Endothelial cell of umbilical vein (primary cell): ENCODE measurements at regions not wholly inside any gene's neighbourhood (a gene's known extent, or its start where the extent isn't known, plus 50 kb on each side); places are given as distances from the start of the nearest gene placed in this dataset.

ENCODE experiments used
- BruUV-seq: library from RNA; stranded (reverse); fragments of 400-500 nt; replicated peaks from 2 replicates; lab custom pipeline; 2021; lab: Mats Ljungman, UMichigan
- CTCF ChIA-PET: fragments of 300-600, 350-600 bp; sonication (Branson Sonifier 250); formaldehyde crosslinking; loops from one replicate; lab custom pipeline; 2021; ENCODE audit warnings: antibody characterized with exemption, inconsistent platforms; lab: Charles Lee
- POLR2A ChIA-PET: fragments of 300-600, 350-600 bp; sonication (Branson Sonifier 250); formaldehyde crosslinking; loops from one replicate; lab custom pipeline; 2021; ENCODE audit warnings: antibody characterized with exemption, inconsistent platforms; lab: Charles Lee
- DNase-seq: peaks from one replicate; pipeline ENCODE4 v3.0.0-alpha.2; 2011; ENCODE audit warnings: low read depth, low spot score
- FAIRE-seq: peaks from 2 replicates; lab custom pipeline; 2011; peaks lifted over from hg19 to GRCh38; lab: Jason Lieb, UNC
- H2AFZ ChIP-seq: 2 replicates; pipeline ENCODE4 v1.6.0; 2012; ENCODE audit warnings: low read depth, low read length, control low read depth, inconsistent platforms
- H3K27ac ChIP-seq: 2 replicates; pipeline ENCODE4 v1.5.1; 2011; ENCODE audit warnings: low read depth, mild to moderate bottlenecking, control low read depth, low read length, moderate library complexity; ENCODE audit not compliant: insufficient read depth
- H3K27me3 ChIP-seq, 2 experiments: 2 replicates each; pipeline versions ENCODE4 v1.6.0 to v1.6.1; 2011; ENCODE audit warnings: low read length in 2 of 2, mixed read lengths in 1 of 2; ENCODE audit not compliant: control insufficient read depth in 2 of 2, insufficient read depth in 2 of 2
- H3K36me3 ChIP-seq, 2 experiments: 2 replicates in 1 of 2; 3 replicates in 1 of 2; pipeline ENCODE4 v1.5.1; 2011; ENCODE audit warnings: low read length in 2 of 2, mild to moderate bottlenecking in 1 of 2, moderate library complexity in 1 of 2; ENCODE audit not compliant: control insufficient read depth in 2 of 2, insufficient read depth in 2 of 2; ENCODE audit errors: extremely low read depth in 1 of 2
- H3K4me1 ChIP-seq: 3 replicates; pipeline ENCODE4 v1.5.1; 2011; ENCODE audit warnings: mild to moderate bottlenecking, low read length; ENCODE audit not compliant: control insufficient read depth, insufficient read depth; ENCODE audit errors: extremely low read depth
- H3K4me2 ChIP-seq: 2 replicates; pipeline ENCODE4 v1.6.1; 2011; ENCODE audit warnings: low read length, control low read depth, mixed read lengths; ENCODE audit not compliant: insufficient read depth
- H3K4me3 ChIP-seq, 3 experiments: fragments of 200-600 bp in 1 of 3; sonication (generic), shearing (Covaris generic) in 1 of 3; replicated peaks in 1 of 3; 2 replicates each; pipeline ENCODE4 v1.5.1; 2011 to 2016; ENCODE audit warnings: control low read depth in 3 of 3, low read length in 3 of 3, mild to moderate bottlenecking in 2 of 3, inconsistent platforms in 1 of 3, low read depth in 1 of 3, moderate library complexity in 1 of 3; ENCODE audit not compliant: insufficient read depth in 1 of 3
- H3K79me2 ChIP-seq: 2 replicates; pipeline ENCODE4 v1.6.0; 2012; ENCODE audit warnings: low read length, inconsistent platforms; ENCODE audit not compliant: control insufficient read depth, insufficient read depth
- H3K9ac ChIP-seq: replicated peaks from 2 replicates; pipeline ENCODE3; 2011; ENCODE audit warnings: low read length, control low read depth; ENCODE audit not compliant: insufficient read depth; ENCODE audit errors: extremely low read depth
- H3K9me1 ChIP-seq: replicated peaks from 3 replicates; pipeline ENCODE4 v1.6.0; 2011; ENCODE audit warnings: mild to moderate bottlenecking, low read length; ENCODE audit not compliant: control insufficient read depth, insufficient read depth; ENCODE audit errors: extremely low read depth
- H3K9me3 ChIP-seq: replicated peaks from 2 replicates; pipeline ENCODE4 v1.5.1; 2012; ENCODE audit warnings: low read length, inconsistent platforms; ENCODE audit not compliant: control insufficient read depth, insufficient read depth
- H4K20me1 ChIP-seq: replicated peaks from 2 replicates; pipeline ENCODE3; 2011; ENCODE audit warnings: mild to moderate bottlenecking, low read length; ENCODE audit not compliant: control insufficient read depth, insufficient read depth; ENCODE audit errors: extremely low read depth
- CTCF ChIP-seq, 2 donors: IDR thresholded peaks; 1 replicate in 1 of 2; 2 replicates in 1 of 2; pipeline ENCODE4 v1.5.1; 2011; ENCODE audit warnings: low read length in 2 of 2, mild to moderate bottlenecking in 2 of 2, moderate library complexity in 2 of 2, control low read depth in 1 of 2, inconsistent platforms in 1 of 2, low read depth in 1 of 2; ENCODE audit not compliant: insufficient read depth in 1 of 2; ENCODE audit errors: extremely low read depth in 1 of 2
- EZH2 ChIP-seq: IDR thresholded peaks from 2 replicates; pipeline ENCODE4 v1.6.1; 2012; ENCODE audit warnings: borderline replicate concordance, low read depth, mild to moderate bottlenecking, moderate library complexity, low read length, inconsistent platforms; ENCODE audit not compliant: severe bottlenecking
- FOS ChIP-seq: IDR thresholded peaks from 2 replicates; pipeline ENCODE4 v1.6.1; 2011; ENCODE audit warnings: mild to moderate bottlenecking, low read length, moderate library complexity, borderline replicate concordance; ENCODE audit not compliant: insufficient read depth
- GATA2 ChIP-seq: IDR thresholded peaks from 2 replicates; pipeline ENCODE4 v1.7.0; 2011; ENCODE audit warnings: low read depth, mild to moderate bottlenecking, moderate library complexity, mixed read lengths, low read length; ENCODE audit not compliant: insufficient read length, insufficient read depth
- JUN ChIP-seq: IDR thresholded peaks from 2 replicates; pipeline ENCODE4 v1.6.1; 2011; ENCODE audit warnings: borderline replicate concordance, low read depth; ENCODE audit not compliant: insufficient read length, insufficient read depth
- MAX ChIP-seq: IDR thresholded peaks from 2 replicates; pipeline ENCODE4 v1.6.1; 2011; ENCODE audit not compliant: insufficient read depth, insufficient read length
- MYC ChIP-seq: IDR thresholded peaks from one replicate; pipeline ENCODE4 v1.6.1; 2011; ENCODE audit warnings: mild to moderate bottlenecking, low read depth, low read length
- POLR2A ChIP-seq: IDR thresholded peaks from 2 replicates; pipeline ENCODE4 v1.6.1; 2012; ENCODE audit warnings: low read depth, mild to moderate bottlenecking, control low read depth, low read length
- POLR2AphosphoS5 ChIP-seq: IDR thresholded peaks from 2 replicates; pipeline ENCODE4 v1.6.1; 2012; ENCODE audit warnings: low read depth, mild to moderate bottlenecking, control low read depth, low read length, moderate library complexity; ENCODE audit not compliant: insufficient read depth
- dilution Hi-C: fragments of 300-500 bp; cut with MboI; formaldehyde crosslinking; loops from one replicate; pipeline ENCODE4 v1.15.0; 2019; ENCODE audit warnings: low sequenced_read_pairs; ENCODE audit not compliant: extremely low pct_ligation_motif_present
- intact Hi-C: fragments of 100-400 bp; cut with micrococcal nuclease; formaldehyde crosslinking; loops from one replicate; pipeline ENCODE4 v1.10.0; 2022

GRCh38 chr9:21583628-21584377 is 101.7 kb upstream of the IFNE start:
- Histone ChIP-seq H3K36me3 (no peaks in the 10 kb centered on the region), H3K79me2 (peaks cover 1% of the 10 kb centered on the region), H3K9ac (no peak overlapping the region), H3K4me1 (no peaks in the 10 kb centered on the region), H3K27me3 (no peaks in the 10 kb centered on the region), H3K4me3 (no peak overlapping the region), H2AFZ (no peak overlapping the region), H3K4me2 (no peak overlapping the region), H3K9me1 (no peaks in the 10 kb centered on the region), H3K27ac (no peak overlapping the region), H3K9me3 (no peaks in the 10 kb centered on the region), H4K20me1 (no peaks in the 10 kb centered on the region)
- dilution Hi-C loops: no loop called here
- no peak for DNase-seq
- BruUV-seq: no TSS peak
- intact Hi-C loops: loop anchor here (5.0 kb wide), 1 partner anchor 203 kb away; no protein-coding TSS in a partner anchor
- FAIRE-seq: no peak
- ChIA-PET CTCF (interaction anchor here (0.6 to 1.7 kb wide), 3 partner anchors 8 to 150 kb away, joined by 3 to 7 read pairs (median 3); no protein-coding TSS in a partner anchor), POLR2A (no interaction called here)
- no peak for TF ChIP-seq GATA2
- TF ChIP-seq JUN: no peak
- no peak for TF ChIP-seq POLR2AphosphoS5
- no peak for TF ChIP-seq EZH2
- no peak for TF ChIP-seq FOS
- no peak for TF ChIP-seq CTCF (IDR thresholded peaks at IDR 0.05; ENCODE audit: extremely low read depth in 1 of 2, insufficient read depth in 1 of 2, low read depth in 1 of 2, low read length in 2 of 2)
- TF ChIP-seq POLR2A: no peak
- TF ChIP-seq MAX: no peak
- TF ChIP-seq MYC: no peak
